PC-3 (cell line): ENCODE measurements at regions not wholly inside any gene's neighbourhood (a gene's known extent, or its start where the extent isn't known, plus 50 kb on each side); places are given as distances from the start of the nearest gene placed in this dataset.

Source experiments
- CTCF ChIP-seq: fragments of 300-600 bp; sonication (generic); conservative IDR thresholded peaks from 2 replicates; pipeline ENCODE4 v1.5.1; 2017; ENCODE audit warnings: antibody characterized with exemption, low read depth, mild to moderate bottlenecking, low read length
- EZH2 ChIP-seq: fragments of 300-600 bp; sonication (generic); IDR thresholded peaks from one replicate; pipeline ENCODE4 v1.6.1; 2017; ENCODE audit warnings: antibody characterized with exemption, mild to moderate bottlenecking, low read length; ENCODE audit not compliant: unreplicated experiment
- EZH2phosphoT487 ChIP-seq: fragments of 300-600 bp; sonication (generic); IDR thresholded peaks from 2 replicates; pipeline ENCODE4 v1.6.1; 2018; ENCODE audit warnings: mild to moderate bottlenecking, antibody characterized with exemption, low read length, borderline replicate concordance

- TF ChIP-seq CTCF (no peak), EZH2phosphoT487 (no peak), EZH2 (no peak)
Observed at GRCh38 chr2:167862296-167862695, 385.1 kb downstream of the STK39 start.
